Vagina (tissue), 2 donors: ENCODE measurements at regions not wholly inside any gene's neighbourhood (a gene's known extent, or its start where the extent isn't known, plus 50 kb on each side); places are given as distances from the start of the nearest gene placed in this dataset.

Source experiments
- POLR2A ChIP-seq, 2 donors: fragments of 450-650 bp; IDR thresholded peaks; one replicate each; pipeline ENCODE4 v1.6.1; 2017; ENCODE audit warnings: antibody characterized with exemption in 2 of 2, mild to moderate bottlenecking in 2 of 2, moderate library complexity in 2 of 2
- POLR2AphosphoS5 ChIP-seq, 2 donors: sonication (generic); formaldehyde crosslinking; IDR thresholded peaks; one replicate each; pipeline ENCODE4 v1.9.0; 2017; ENCODE audit warnings: antibody characterized with exemption in 2 of 2, mild to moderate bottlenecking in 2 of 2, low read depth in 1 of 2; ENCODE audit not compliant: insufficient read depth in 1 of 2
- TF ChIP-seq, protein P1 (sequence below), 3 experiments: fragments of 450-650 bp in 2 of 3; fragments of 200-600 bp in 1 of 3; sonication (generic) in 1 of 3; IDR thresholded peaks; one replicate each; pipeline ENCODE4 v1.5.1; 2017 to 2019; ENCODE audit warnings: antibody characterized with exemption in 3 of 3, mild to moderate bottlenecking in 2 of 3, moderate library complexity in 2 of 3

DNA sequence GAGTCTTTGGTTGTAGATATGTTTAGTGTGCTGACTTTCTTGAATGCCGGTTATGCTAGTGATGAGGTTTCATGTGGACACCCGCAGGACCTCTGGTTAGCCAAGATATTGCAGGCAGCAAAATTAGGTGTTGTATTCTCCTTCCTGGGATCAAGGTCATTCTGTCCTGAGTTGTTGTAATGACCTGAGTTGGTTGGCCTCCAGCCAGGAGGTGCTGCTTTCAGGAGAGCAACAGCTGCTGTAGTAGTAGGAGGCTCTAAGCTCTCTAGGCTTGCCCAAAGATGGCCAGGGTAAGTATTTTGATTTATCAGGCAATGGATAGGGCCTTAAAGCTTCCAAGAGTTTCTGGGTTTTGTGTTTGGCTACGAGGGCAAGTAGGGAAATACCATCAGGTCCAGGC lies 56.0 kb upstream of the BDKRB2 start:
- TF ChIP-seq POLR2AphosphoS5 (IDR thresholded peaks at IDR 0.05; ENCODE audit: insufficient read depth in 1 of 2, low read depth in 1 of 2) (no peak), POLR2A (IDR thresholded peaks at IDR 0.05) (no peak)
- TF ChIP-seq, protein P1, sequence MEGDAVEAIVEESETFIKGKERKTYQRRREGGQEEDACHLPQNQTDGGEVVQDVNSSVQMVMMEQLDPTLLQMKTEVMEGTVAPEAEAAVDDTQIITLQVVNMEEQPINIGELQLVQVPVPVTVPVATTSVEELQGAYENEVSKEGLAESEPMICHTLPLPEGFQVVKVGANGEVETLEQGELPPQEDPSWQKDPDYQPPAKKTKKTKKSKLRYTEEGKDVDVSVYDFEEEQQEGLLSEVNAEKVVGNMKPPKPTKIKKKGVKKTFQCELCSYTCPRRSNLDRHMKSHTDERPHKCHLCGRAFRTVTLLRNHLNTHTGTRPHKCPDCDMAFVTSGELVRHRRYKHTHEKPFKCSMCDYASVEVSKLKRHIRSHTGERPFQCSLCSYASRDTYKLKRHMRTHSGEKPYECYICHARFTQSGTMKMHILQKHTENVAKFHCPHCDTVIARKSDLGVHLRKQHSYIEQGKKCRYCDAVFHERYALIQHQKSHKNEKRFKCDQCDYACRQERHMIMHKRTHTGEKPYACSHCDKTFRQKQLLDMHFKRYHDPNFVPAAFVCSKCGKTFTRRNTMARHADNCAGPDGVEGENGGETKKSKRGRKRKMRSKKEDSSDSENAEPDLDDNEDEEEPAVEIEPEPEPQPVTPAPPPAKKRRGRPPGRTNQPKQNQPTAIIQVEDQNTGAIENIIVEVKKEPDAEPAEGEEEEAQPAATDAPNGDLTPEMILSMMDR (IDR thresholded peaks at IDR 0.05), result no peak
